ENCODE measurements at regions not wholly inside any gene's neighbourhood (a gene's known extent, or its start where the extent isn't known, plus 50 kb on each side); places are given as distances from the start of the nearest gene placed in this dataset.

GRCh38 chr11:112597286-112597790 lies 336.7 kb upstream of the PLET1 start:
- no peak for DNase-seq (ENCODE audit: low spot score)
- intact Hi-C loops (cut with DNase I) = no loop called here

GRCh38 chr11:112599265-112599664 lies 338.6 kb upstream of the PLET1 start:
- intact Hi-C loops (cut with DNase I) = no loop called here
- no peak for DNase-seq (ENCODE audit: low spot score)

GRCh38 chr11:112599856-112600533 lies 339.3 kb upstream of the PLET1 start:
- no peak for DNase-seq (ENCODE audit: low spot score)
- intact Hi-C loops (cut with DNase I) = no loop called here

- intact Hi-C loops (cut with DNase I) = no loop called here
- DNase-seq (ENCODE audit: low spot score) = no peak
Measured at GRCh38 chr11:112605093-112605666, 344.5 kb upstream of the PLET1 start.

- intact Hi-C loops (cut with DNase I) = no loop called here
- no peak for DNase-seq (ENCODE audit: low spot score)
Measured at GRCh38 chr11:112606656-112607055, 346.0 kb upstream of the PLET1 start.

- DNase-seq (ENCODE audit: low spot score) = no peak
- intact Hi-C loops (cut with DNase I) = no loop called here
Measured at GRCh38 chr11:112608509-112608908, 347.8 kb upstream of the PLET1 start.

- intact Hi-C loops (cut with DNase I) = no loop called here
- no peak for DNase-seq (ENCODE audit: low spot score)
Measured at GRCh38 chr11:112610494-112610893, 349.8 kb upstream of the PLET1 start.

- intact Hi-C loops (cut with DNase I) = no loop called here
- DNase-seq (ENCODE audit: low spot score) = no peak
Measured at GRCh38 chr11:112610996-112611750, 350.0 kb upstream of the NCAM1 start.

GRCh38 chr11:112611771-112612170 lies 349.4 kb upstream of the NCAM1 start:
- DNase-seq (ENCODE audit: low spot score) = no peak
- intact Hi-C loops (cut with DNase I) = no loop called here

- no peak for DNase-seq (ENCODE audit: low spot score)
- intact Hi-C loops (cut with DNase I) = no loop called here
Measured at GRCh38 chr11:112612250-112612849, 348.9 kb upstream of the NCAM1 start.

- intact Hi-C loops (cut with DNase I) = no loop called here
- DNase-seq (ENCODE audit: low spot score) = no peak
Measured at GRCh38 chr11:112613051-112613972, 347.9 kb upstream of the NCAM1 start.

GRCh38 chr11:112614605-112615004 lies 346.6 kb upstream of the NCAM1 start:
- intact Hi-C loops (cut with DNase I) = no loop called here
- DNase-seq (ENCODE audit: low spot score) = no peak

GRCh38 chr11:112615238-112615637 lies 346.0 kb upstream of the NCAM1 start:
- no peak for DNase-seq (ENCODE audit: low spot score)
- intact Hi-C loops (cut with DNase I) = no loop called here

- no peak for DNase-seq (ENCODE audit: low spot score)
- intact Hi-C loops (cut with DNase I) = no loop called here
Measured at GRCh38 chr11:112615891-112616290, 345.3 kb upstream of the NCAM1 start.

- intact Hi-C loops (cut with DNase I) = no loop called here
- DNase-seq (ENCODE audit: low spot score) = no peak
Measured at GRCh38 chr11:112616327-112617097, 344.7 kb upstream of the NCAM1 start.

- DNase-seq (ENCODE audit: low spot score) = no peak
- intact Hi-C loops (cut with DNase I) = no loop called here
Measured at GRCh38 chr11:112617098-112617425, 344.2 kb upstream of the NCAM1 start.

GRCh38 chr11:112617977-112618826 lies 343.0 kb upstream of the NCAM1 start:
- no peak for DNase-seq (ENCODE audit: low spot score)

GRCh38 chr11:112619106-112619505 lies 342.1 kb upstream of the NCAM1 start:
- no peak for DNase-seq (ENCODE audit: low spot score)
- intact Hi-C loops (cut with DNase I) = no loop called here

More at GRCh38 chr11:112617977-112618826, 343.0 kb upstream of the NCAM1 start:
- intact Hi-C loops (cut with DNase I) = no loop called here
